Osteoblast (primary cell): ENCODE measurements at regions not wholly inside any gene's neighbourhood (a gene's known extent, or its start where the extent isn't known, plus 50 kb on each side); places are given as distances from the start of the nearest gene placed in this dataset.

Source experiments
- DNase-seq: peaks from one replicate; pipeline ENCODE4 v3.0.0; 2011; ENCODE audit warnings: low spot score, mixed read lengths; ENCODE audit not compliant: insufficient read length; ENCODE audit errors: missing footprints
- H2AFZ ChIP-seq: 2 replicates; pipeline ENCODE4 v1.6.0; 2011; ENCODE audit warnings: mild to moderate bottlenecking, low read length
- H3K27ac ChIP-seq: 2 replicates; pipeline ENCODE4 v1.5.1; 2011; ENCODE audit warnings: mild to moderate bottlenecking, low read depth, low read length, moderate library complexity
- H3K27me3 ChIP-seq: 2 replicates; pipeline ENCODE4 v1.6.0; 2012; ENCODE audit warnings: mild to moderate bottlenecking, control low read depth, inconsistent platforms, low read length, moderate library complexity; ENCODE audit not compliant: insufficient read depth
- H3K36me3 ChIP-seq: 2 replicates; pipeline ENCODE4 v1.5.1; 2011; ENCODE audit warnings: mild to moderate bottlenecking, low read length, control low read depth, moderate library complexity; ENCODE audit not compliant: insufficient read depth
- H3K4me1 ChIP-seq: 2 replicates; pipeline ENCODE4 v1.5.1; 2011; ENCODE audit warnings: mild to moderate bottlenecking, low read length, control low read depth, moderate library complexity; ENCODE audit not compliant: insufficient read depth
- H3K4me2 ChIP-seq: 2 replicates; pipeline ENCODE4 v1.6.0; 2011; ENCODE audit warnings: mild to moderate bottlenecking, low read length; ENCODE audit not compliant: insufficient read depth
- H3K4me3 ChIP-seq: fragments of 200-600 bp; sonication (generic); 3 replicates; pipeline ENCODE4 v1.5.1; 2012; ENCODE audit warnings: mild to moderate bottlenecking, low read length, inconsistent platforms; ENCODE audit not compliant: insufficient read depth
- H3K79me2 ChIP-seq: 2 replicates; pipeline ENCODE4 v1.6.0; 2012; ENCODE audit warnings: mild to moderate bottlenecking, low read length, control low read depth, inconsistent platforms; ENCODE audit not compliant: insufficient read depth
- H3K9me3 ChIP-seq: 2 replicates; pipeline ENCODE4 v1.5.1; 2011; ENCODE audit warnings: low read depth, low read length, control low read depth
- H4K20me1 ChIP-seq: 2 replicates; pipeline ENCODE4 v1.6.0; 2012; ENCODE audit warnings: mild to moderate bottlenecking, low read length, control low read depth; ENCODE audit not compliant: insufficient read depth
- CTCF ChIP-seq: IDR thresholded peaks from 2 replicates; pipeline ENCODE4 v1.5.1; 2011; ENCODE audit warnings: mild to moderate bottlenecking, low read depth, low read length, moderate library complexity; ENCODE audit errors: extremely low read depth

DNA sequence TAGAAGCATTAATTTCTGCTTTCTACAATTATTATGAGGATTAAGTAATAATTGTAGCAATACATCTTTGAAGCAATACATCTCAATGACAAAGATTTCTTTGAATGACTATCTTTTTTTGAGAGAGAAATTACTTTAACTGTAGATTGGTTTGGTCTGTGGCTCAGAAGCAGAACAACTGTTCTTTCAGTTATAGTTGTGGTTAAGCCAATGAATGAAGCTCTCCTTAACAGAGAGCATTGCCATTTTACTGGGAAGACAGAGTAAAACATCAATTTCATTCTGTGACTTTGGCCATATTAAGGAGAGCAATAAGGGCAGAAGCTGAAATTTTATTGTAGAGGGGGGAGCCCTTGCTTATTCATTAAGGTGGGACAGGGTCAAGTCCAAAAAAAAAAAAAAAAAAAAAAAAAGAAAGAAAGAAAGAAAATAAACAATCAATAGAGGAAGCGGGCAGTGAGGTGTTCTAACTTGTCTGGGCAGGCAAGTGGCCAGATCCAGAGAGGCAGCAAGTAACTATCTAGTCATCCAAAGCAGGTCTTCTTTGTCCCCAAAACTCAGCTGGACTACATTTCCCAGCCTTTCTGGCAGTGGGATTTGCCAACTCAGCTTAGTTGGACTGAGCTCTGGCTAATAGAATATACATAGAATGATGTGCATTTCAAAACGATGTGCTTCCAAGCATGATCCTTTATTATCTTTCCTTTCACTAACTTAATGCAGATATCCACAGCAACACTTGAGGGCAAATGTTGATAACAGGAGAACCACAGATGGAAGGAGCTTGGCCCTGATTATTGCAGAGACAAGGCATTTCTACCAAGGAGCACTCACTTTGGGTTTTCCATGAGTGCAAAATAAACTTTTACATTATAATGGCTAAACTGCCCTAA, 462.7 kb upstream of the CDH20 start:
- no peak overlapping the region for H2AFZ ChIP-seq
- no peak overlapping the region for H3K27ac ChIP-seq
- no peak for DNase-seq
- no peaks in the 10 kb centered on the region for H3K36me3 ChIP-seq
- no peaks in the 10 kb centered on the region for H3K79me2 ChIP-seq
- no peaks in the 10 kb centered on the region for H4K20me1 ChIP-seq
- H3K9me3 ChIP-seq = no peaks in the 10 kb centered on the region
- H3K4me1 ChIP-seq = no peaks in the 10 kb centered on the region
- no peak for TF ChIP-seq CTCF
- H3K4me2 ChIP-seq = no peak overlapping the region
- no peak overlapping the region for H3K4me3 ChIP-seq
- no peaks in the 10 kb centered on the region for H3K27me3 ChIP-seq

- no peak for TF ChIP-seq CTCF
- Histone ChIP-seq H3K36me3 (no peaks in the 10 kb centered on the region), H4K20me1 (no peaks in the 10 kb centered on the region), H3K27ac (no peak overlapping the region), H3K4me1 (no peaks in the 10 kb centered on the region), H3K27me3 (no peaks in the 10 kb centered on the region), H3K9me3 (no peaks in the 10 kb centered on the region), H2AFZ (no peak overlapping the region), H3K79me2 (no peaks in the 10 kb centered on the region), H3K4me2 (no peak overlapping the region), H3K4me3 (no peak overlapping the region)
- no peak for DNase-seq
These were observed 460.8 kb upstream of the CDH20 start for GRCh38 chr18:60872434-60872833.

- Histone ChIP-seq H3K36me3 (no peaks in the 10 kb centered on the region), H3K9me3 (no peaks in the 10 kb centered on the region), H4K20me1 (no peaks in the 10 kb centered on the region), H3K27ac (no peak overlapping the region), H3K4me1 (no peaks in the 10 kb centered on the region), H2AFZ (no peak overlapping the region), H3K79me2 (no peaks in the 10 kb centered on the region), H3K27me3 (no peaks in the 10 kb centered on the region), H3K4me2 (no peak overlapping the region), H3K4me3 (no peak overlapping the region)
- DNase-seq = no peak
- no peak for TF ChIP-seq CTCF
These were observed 459.5 kb upstream of the CDH20 start for GRCh38 chr18:60873708-60874107.

DNA sequence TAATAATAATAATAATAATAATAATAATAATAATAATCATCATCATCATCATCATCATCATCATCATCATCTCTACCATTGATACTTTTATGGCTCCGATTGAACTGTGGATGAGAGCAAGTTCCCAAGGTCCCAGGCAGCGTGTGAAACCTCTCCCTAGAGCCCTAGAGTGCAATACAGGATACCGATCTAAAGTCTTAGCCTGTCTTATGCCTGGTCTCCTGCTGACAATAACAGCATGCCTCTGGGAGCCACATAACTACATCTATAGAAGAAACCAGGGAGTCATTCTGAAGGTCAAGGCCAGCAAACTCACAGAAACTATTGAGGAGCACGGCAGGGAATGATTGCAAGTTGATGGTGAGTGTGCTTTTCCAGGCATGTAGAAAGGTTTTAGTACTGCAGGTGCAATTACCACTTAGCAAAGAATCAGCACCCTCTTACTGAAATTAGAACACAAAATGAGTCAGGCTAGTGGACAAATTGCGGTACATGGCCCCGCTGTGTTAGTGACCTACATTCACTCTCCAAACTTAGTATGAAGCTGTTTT, 457.2 kb upstream of the CDH20 start:
- Histone ChIP-seq H3K36me3 (no peaks in the 10 kb centered on the region), H3K4me2 (no peak overlapping the region), H3K4me1 (no peaks in the 10 kb centered on the region), H3K27me3 (no peaks in the 10 kb centered on the region), H3K79me2 (no peaks in the 10 kb centered on the region), H3K9me3 (no peaks in the 10 kb centered on the region), H3K27ac (no peak overlapping the region), H3K4me3 (no peak overlapping the region), H2AFZ (no peak overlapping the region), H4K20me1 (no peaks in the 10 kb centered on the region)
- no peak for DNase-seq
- no peak for TF ChIP-seq CTCF
